OCI-LY7 (cell line): ENCODE measurements at regions not wholly inside any gene's neighbourhood (a gene's known extent, or its start where the extent isn't known, plus 50 kb on each side); places are given as distances from the start of the nearest gene placed in this dataset.

ENCODE experiments used
- BruUV-seq: library from RNA; stranded (reverse); fragments of 400-500 nt; replicated peaks from 2 replicates; lab custom pipeline; 2021; lab: Mats Ljungman, UMichigan
- CTCF ChIA-PET: fragments of 300-600 bp; sonication (Branson Sonifier 250); formaldehyde crosslinking; loops from one replicate; lab custom pipeline; 2022; ENCODE audit warnings: antibody characterized with exemption; ENCODE audit not compliant: unreplicated experiment; lab: Charles Lee
- POLR2A ChIA-PET: fragments of 300-600 bp; sonication (Branson Sonifier 250); formaldehyde crosslinking; loops from one replicate; lab custom pipeline; 2022; ENCODE audit warnings: antibody characterized with exemption; lab: Charles Lee
- DNase-seq: peaks from one replicate; pipeline ENCODE4 v3.0.0-alpha.2; 2015; ENCODE audit warnings: low spot score
- H2AFZ ChIP-seq: fragments of 200-600 bp; sonication (generic), shearing (Covaris generic); 2 replicates; pipeline ENCODE4 v1.6.1; 2014; ENCODE audit warnings: mild to moderate bottlenecking, antibody characterized with exemption, low read length, moderate library complexity
- H3K27ac ChIP-seq: fragments of 200-600 bp; sonication (generic); 2 replicates; pipeline ENCODE4 v1.5.1; 2014; ENCODE audit warnings: mixed run types, low read depth, mild to moderate bottlenecking, moderate library complexity, low read length, inconsistent platforms; ENCODE audit not compliant: poor library complexity, severe bottlenecking
- H3K36me3 ChIP-seq: fragments of 200-600 bp; sonication (generic); 2 replicates; pipeline ENCODE4 v1.6.1; 2014; ENCODE audit warnings: mild to moderate bottlenecking, antibody characterized with exemption, low read length, moderate library complexity, mixed read lengths; ENCODE audit not compliant: insufficient read depth
- H3K4me1 ChIP-seq: fragments of 200-600 bp; sonication (generic); 2 replicates; pipeline ENCODE4 v1.5.1; 2014; ENCODE audit warnings: mild to moderate bottlenecking, low read length; ENCODE audit not compliant: insufficient read depth, poor library complexity, severe bottlenecking
- H3K4me2 ChIP-seq: fragments of 200-600 bp; sonication (generic); 2 replicates; pipeline ENCODE4 v1.6.1; 2014; ENCODE audit warnings: mild to moderate bottlenecking, low read length
- H3K4me3 ChIP-seq: fragments of 200-600 bp; sonication (generic); 2 replicates; pipeline ENCODE4 v1.5.1; 2014; ENCODE audit warnings: mild to moderate bottlenecking, low read depth, low read length; ENCODE audit not compliant: poor library complexity, severe bottlenecking
- H3K79me2 ChIP-seq: fragments of 200-600 bp; sonication (generic); 2 replicates; pipeline ENCODE4 v1.6.1; 2016; ENCODE audit warnings: low read depth, mild to moderate bottlenecking, low read length, moderate library complexity, mixed read lengths; ENCODE audit not compliant: insufficient read depth
- H3K9me2 ChIP-seq: fragments of 200-600 bp; sonication (generic); 2 replicates; pipeline ENCODE4 v1.6.1; 2016; ENCODE audit warnings: mild to moderate bottlenecking, low read length, mixed read lengths; ENCODE audit not compliant: insufficient read depth
- H3K9me3 ChIP-seq: fragments of 200-600 bp; sonication (generic); 2 replicates; pipeline ENCODE4 v1.6.1; 2014; ENCODE audit warnings: mild to moderate bottlenecking, mixed run types, low read length, mixed read lengths
- H4K20me1 ChIP-seq: fragments of 200-600 bp; sonication (generic); 2 replicates; pipeline ENCODE4 v1.6.1; 2014; ENCODE audit warnings: mild to moderate bottlenecking, antibody characterized with exemption, low read length, moderate library complexity, mixed read lengths; ENCODE audit not compliant: insufficient read depth
- CTCF ChIP-seq: fragments of 200-600 bp; sonication (generic); conservative IDR thresholded peaks from 2 replicates; pipeline ENCODE4 v1.5.1; 2014; ENCODE audit warnings: mild to moderate bottlenecking, antibody characterized with exemption, low read length, moderate library complexity, mixed read lengths
- EZH2phosphoT487 ChIP-seq: fragments of 200-600 bp; sonication (generic); IDR thresholded peaks from 2 replicates; pipeline ENCODE4 v1.6.1; 2018; ENCODE audit warnings: low read depth, borderline replicate concordance, mild to moderate bottlenecking, mixed run types, antibody characterized with exemption, low read length, moderate library complexity, mixed read lengths
- intact Hi-C: fragments of 100-400 bp; cut with micrococcal nuclease; formaldehyde crosslinking; loops from one replicate; pipeline ENCODE4 v1.10.0; 2022; ENCODE audit not compliant: unreplicated experiment

- H3K4me2 ChIP-seq = no peak overlapping the region
- DNase-seq = no peak
- H3K4me1 ChIP-seq = no peaks in the 10 kb centered on the region
- ChIA-PET POLR2A (no interaction called here), CTCF (no interaction called here)
- no peaks in the 10 kb centered on the region for H3K36me3 ChIP-seq
- H3K27ac ChIP-seq = no peak overlapping the region
- no peak overlapping the region for H2AFZ ChIP-seq
- H4K20me1 ChIP-seq = no peaks in the 10 kb centered on the region
- no peaks in the 10 kb centered on the region for H3K9me2 ChIP-seq
- H3K9me3 ChIP-seq = no peaks in the 10 kb centered on the region
- intact Hi-C loops = no loop called here
- BruUV-seq = no TSS peak
- no peak for TF ChIP-seq EZH2phosphoT487
- TF ChIP-seq CTCF = no peak
- H3K79me2 ChIP-seq = no peaks in the 10 kb centered on the region
- H3K4me3 ChIP-seq = no peak overlapping the region
Observed at GRCh38 chr6:8865451-8865850, 430.1 kb upstream of the SLC35B3 start.

- intact Hi-C loops = no loop called here
- no peaks in the 10 kb centered on the region for H3K4me1 ChIP-seq
- H3K9me2 ChIP-seq = no peaks in the 10 kb centered on the region
- ChIA-PET CTCF (no interaction called here), POLR2A (no interaction called here)
- H3K79me2 ChIP-seq = no peaks in the 10 kb centered on the region
- H3K4me3 ChIP-seq = no peak overlapping the region
- peak; percentile 7 for DNase-seq
- H3K36me3 ChIP-seq = no peaks in the 10 kb centered on the region
- H2AFZ ChIP-seq = no peak overlapping the region
- no peak overlapping the region for H3K4me2 ChIP-seq
- H4K20me1 ChIP-seq = no peaks in the 10 kb centered on the region
- BruUV-seq = no TSS peak
- TF ChIP-seq CTCF = no peak
- TF ChIP-seq EZH2phosphoT487 = no peak
- H3K27ac ChIP-seq = no peak overlapping the region
- no peaks in the 10 kb centered on the region for H3K9me3 ChIP-seq
Observed at GRCh38 chr6:8860671-8861070, 425.3 kb upstream of the SLC35B3 start.

GRCh38 chr6:8859501-8859900 lies 424.2 kb upstream of the SLC35B3 start:
- intact Hi-C loops = no loop called here
- TF ChIP-seq EZH2phosphoT487 (no peak), CTCF (no peak)
- Histone ChIP-seq H3K4me2 (no peak overlapping the region), H3K9me2 (no peaks in the 10 kb centered on the region), H3K36me3 (no peaks in the 10 kb centered on the region), H3K4me3 (no peak overlapping the region), H3K79me2 (no peaks in the 10 kb centered on the region), H3K9me3 (no peaks in the 10 kb centered on the region), H3K4me1 (no peaks in the 10 kb centered on the region), H3K27ac (no peak overlapping the region), H2AFZ (no peak overlapping the region), H4K20me1 (no peaks in the 10 kb centered on the region)
- ChIA-PET POLR2A (interaction anchor here (0.7 kb wide), 1 partner anchor 98 kb away, joined by 3 read pairs; no protein-coding TSS in a partner anchor), CTCF (no interaction called here)
- no peak for DNase-seq
- no TSS peak for BruUV-seq
